ENCODE measurements at regions not wholly inside any gene's neighbourhood (a gene's known extent, or its start where the extent isn't known, plus 50 kb on each side); places are given as distances from the start of the nearest gene placed in this dataset.

- H4K8ac ChIP-seq (ENCODE audit: extremely low read depth, insufficient read depth, low read length) = no peak overlapping the region
- H2AFZ ChIP-seq (ENCODE audit: low read length) = no peak overlapping the region
- H2BK12ac ChIP-seq (ENCODE audit: low read depth, low read length) = no peak overlapping the region
- POLR2A ChIA-PET (ENCODE audit: partially characterized antibody) = no interaction called here
- no peak overlapping the region for H2BK5ac ChIP-seq (ENCODE audit: low read depth, low read length)
- no peak overlapping the region for H3K9ac ChIP-seq (replicated peaks in 1 of 4; ENCODE audit: extremely low read depth in 1 of 4, low read depth in 3 of 4, low read length in 3 of 4)
- TF ChIP-seq, protein P1, sequence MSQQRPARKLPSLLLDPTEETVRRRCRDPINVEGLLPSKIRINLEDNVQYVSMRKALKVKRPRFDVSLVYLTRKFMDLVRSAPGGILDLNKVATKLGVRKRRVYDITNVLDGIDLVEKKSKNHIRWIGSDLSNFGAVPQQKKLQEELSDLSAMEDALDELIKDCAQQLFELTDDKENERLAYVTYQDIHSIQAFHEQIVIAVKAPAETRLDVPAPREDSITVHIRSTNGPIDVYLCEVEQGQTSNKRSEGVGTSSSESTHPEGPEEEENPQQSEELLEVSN (IDR thresholded peaks at IDR 0.05) = no peak
- no peak for TF ChIP-seq POU5F1 (IDR thresholded peaks at IDR 0.05; ENCODE audit: low read depth, low read length)
- no peak for TF ChIP-seq HDAC6 (IDR thresholded peaks at IDR 0.05; ENCODE audit: low read depth, low read length)
- no peak for TF ChIP-seq BCL11A (IDR thresholded peaks at IDR 0.05; ENCODE audit: low read depth in 2 of 2, low read length in 2 of 2)
- no peak overlapping the region for H4K91ac ChIP-seq (replicated peaks; ENCODE audit: insufficient read length, low read length)
- FAIRE-seq (no peak), DNase-seq (ENCODE audit: low read depth in 1 of 2, low spot score in 2 of 2) (no peak)
- H2BK120ac ChIP-seq (replicated peaks; ENCODE audit: low read depth, low read length) = no peak overlapping the region
- H3K14ac ChIP-seq (ENCODE audit: insufficient read length) = no peak overlapping the region
- no peak overlapping the region for H3K27ac ChIP-seq (ENCODE audit: low read depth, low read length)
- no peaks in the 10 kb centered on the region for H4K20me1 ChIP-seq (replicated peaks in 1 of 2; ENCODE audit: control insufficient read depth in 1 of 2, insufficient read depth in 2 of 2, low read length in 2 of 2)
- no peaks in the 10 kb centered on the region for H3K79me1 ChIP-seq (ENCODE audit: low read depth, low read length)
- no peak overlapping the region for H2AK5ac ChIP-seq (ENCODE audit: low read depth, low read length)
- H3K4me1 ChIP-seq (replicated peaks in 1 of 4; ENCODE audit: control insufficient read depth in 3 of 4, insufficient read depth in 4 of 4, low read length in 3 of 4) = no peaks in the 10 kb centered on the region
- no peak overlapping the region for H3K4ac ChIP-seq (replicated peaks; ENCODE audit: insufficient read length, low read depth, low read length)
- no peaks in the 10 kb centered on the region for H3K79me2 ChIP-seq (ENCODE audit: control insufficient read depth in 1 of 2, insufficient read depth in 2 of 2, low read length in 2 of 2)
- H3K27me3 ChIP-seq (replicated peaks in 1 of 4; ENCODE audit: control insufficient read depth in 3 of 4, extremely low read depth in 1 of 4, insufficient read depth in 3 of 4, low read length in 3 of 4) = no peaks in the 10 kb centered on the region
- H3K18ac ChIP-seq (ENCODE audit: extremely low read depth, low read length) = no peak overlapping the region
- H2BK20ac ChIP-seq (ENCODE audit: low read length) = no peak overlapping the region
- H4K5ac ChIP-seq (ENCODE audit: insufficient read length, low read depth, low read length) = no peak overlapping the region
- H3K36me3 ChIP-seq (ENCODE audit: control insufficient read depth in 2 of 4, insufficient read depth in 4 of 4, low read length in 3 of 4) = no peaks in the 10 kb centered on the region
- WGBS, 2 experiments (ENCODE audit: extremely low coverage in 1 of 2, insufficient coverage in 1 of 2, insufficient read length in 1 of 2, insufficient replicate concordance in 2 of 2, low coverage in 1 of 2, low lambda C conversion rate in 2 of 2, missing lambda C conversion rate in 1 of 2) = 75% methylated on average over 1 of the region's 1 CpG; no CpG with 5 or more reads in 1 of the 2 experiments
- no peaks in the 10 kb centered on the region for H3K23me2 ChIP-seq (ENCODE audit: low read depth, low read length)
- no peak overlapping the region for H3K4me2 ChIP-seq (ENCODE audit: insufficient read depth in 1 of 2, low read depth in 2 of 2, low read length in 2 of 2)
- H3K9me3 ChIP-seq (ENCODE audit: insufficient read depth in 2 of 2, low read depth in 1 of 2, low read length in 1 of 2) = no peaks in the 10 kb centered on the region
- CTCF ChIA-PET (ENCODE audit: partially characterized antibody) = no interaction called here
- H2BK15ac ChIP-seq (ENCODE audit: low read length) = no peak overlapping the region
- H3K56ac ChIP-seq (replicated peaks; ENCODE audit: insufficient read length, low read depth, low read length) = no peak overlapping the region
- H3K23ac ChIP-seq (ENCODE audit: insufficient read length) = no peak overlapping the region
- H3K4me3 ChIP-seq (ENCODE audit: extremely low read depth in 1 of 4, insufficient read depth in 2 of 4, low read depth in 3 of 4, low read length in 4 of 4) = no peak overlapping the region
Measured at GRCh38 chr2:6747433-6747832, 118.3 kb downstream of the CMPK2 start.

Data from H1 (cell line).